Stimulated activated CD4-positive, alpha-beta T cell treated with anti-CD3 and anti-CD28 coated beads, Interleukin-4, amount 100 ng/mL, for 4 hours (primary cell): ENCODE measurements at regions not wholly inside any gene's neighbourhood (a gene's known extent, or its start where the extent isn't known, plus 50 kb on each side); places are given as distances from the start of the nearest gene placed in this dataset.

Source experiments
- DNase-seq, 2 experiments: peaks; one replicate each; pipeline ENCODE4 v3.0.0-alpha.2; 2020

DNA sequence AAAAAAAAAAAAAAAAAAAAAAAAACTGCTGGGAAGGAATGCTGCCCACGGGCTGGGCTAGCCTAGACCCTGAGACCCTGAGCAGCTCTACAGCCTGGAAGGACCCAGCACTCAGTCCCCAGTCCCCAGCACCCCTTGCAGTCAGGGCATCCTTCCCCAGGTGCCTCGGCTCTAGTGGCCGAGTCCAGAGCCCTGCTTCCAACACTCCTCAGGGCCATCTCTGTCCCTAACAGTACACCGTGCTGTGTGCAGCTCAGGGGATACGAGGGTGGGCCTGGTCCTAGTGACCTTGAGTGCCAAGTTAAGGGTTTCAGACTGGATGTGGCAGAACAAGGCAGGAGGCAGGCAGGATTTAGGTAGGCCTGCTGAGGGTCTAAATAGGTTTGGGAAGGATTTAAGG lies 50.2 kb upstream of the LRP8 start:
- no peak for DNase-seq

GRCh38 chr1:53378932-53379661 lies 51.2 kb upstream of the LRP8 start:
- DNase-seq, result no peak

GRCh38 chr1:53379662-53380002 lies 51.8 kb upstream of the LRP8 start:
- no peak for DNase-seq

- no peak for DNase-seq
Observed at GRCh38 chr1:53380296-53380695, 52.4 kb upstream of the LRP8 start.

DNA sequence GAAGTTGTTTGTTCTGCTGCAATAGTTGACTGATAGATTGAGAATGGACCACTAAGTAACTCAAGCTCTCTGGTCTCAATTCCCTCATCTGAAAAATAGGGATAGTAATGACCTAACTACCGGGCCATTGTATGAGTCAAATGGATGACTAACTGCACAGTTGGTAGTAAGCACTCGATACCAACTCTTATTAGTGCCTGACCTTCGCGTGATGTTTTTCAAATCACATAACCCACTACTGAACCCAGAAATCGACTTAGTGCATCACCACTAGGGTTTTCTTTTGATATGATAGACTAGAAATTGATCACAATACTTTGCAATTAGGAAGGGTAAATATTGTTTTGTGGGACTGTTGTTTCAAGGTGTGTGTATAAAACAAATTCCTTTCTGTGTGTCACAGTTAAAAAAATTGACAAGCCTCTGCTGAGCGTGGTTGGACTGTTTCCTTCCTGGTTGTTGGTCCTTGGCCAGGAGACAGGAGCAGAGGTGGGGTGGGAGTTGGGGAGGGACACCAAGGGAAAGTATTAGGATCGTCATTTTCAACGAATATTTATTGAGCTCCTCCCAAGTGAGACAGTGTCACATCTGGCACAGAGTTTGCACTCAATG lies 54.0 kb upstream of the LRP8 start:
- no peak for DNase-seq

- DNase-seq, result no peak
Observed at GRCh38 chr1:53383136-53383870, 55.4 kb upstream of the LRP8 start.

GRCh38 chr1:53384796-53385195 lies 56.9 kb upstream of the LRP8 start:
- no peak for DNase-seq

DNA sequence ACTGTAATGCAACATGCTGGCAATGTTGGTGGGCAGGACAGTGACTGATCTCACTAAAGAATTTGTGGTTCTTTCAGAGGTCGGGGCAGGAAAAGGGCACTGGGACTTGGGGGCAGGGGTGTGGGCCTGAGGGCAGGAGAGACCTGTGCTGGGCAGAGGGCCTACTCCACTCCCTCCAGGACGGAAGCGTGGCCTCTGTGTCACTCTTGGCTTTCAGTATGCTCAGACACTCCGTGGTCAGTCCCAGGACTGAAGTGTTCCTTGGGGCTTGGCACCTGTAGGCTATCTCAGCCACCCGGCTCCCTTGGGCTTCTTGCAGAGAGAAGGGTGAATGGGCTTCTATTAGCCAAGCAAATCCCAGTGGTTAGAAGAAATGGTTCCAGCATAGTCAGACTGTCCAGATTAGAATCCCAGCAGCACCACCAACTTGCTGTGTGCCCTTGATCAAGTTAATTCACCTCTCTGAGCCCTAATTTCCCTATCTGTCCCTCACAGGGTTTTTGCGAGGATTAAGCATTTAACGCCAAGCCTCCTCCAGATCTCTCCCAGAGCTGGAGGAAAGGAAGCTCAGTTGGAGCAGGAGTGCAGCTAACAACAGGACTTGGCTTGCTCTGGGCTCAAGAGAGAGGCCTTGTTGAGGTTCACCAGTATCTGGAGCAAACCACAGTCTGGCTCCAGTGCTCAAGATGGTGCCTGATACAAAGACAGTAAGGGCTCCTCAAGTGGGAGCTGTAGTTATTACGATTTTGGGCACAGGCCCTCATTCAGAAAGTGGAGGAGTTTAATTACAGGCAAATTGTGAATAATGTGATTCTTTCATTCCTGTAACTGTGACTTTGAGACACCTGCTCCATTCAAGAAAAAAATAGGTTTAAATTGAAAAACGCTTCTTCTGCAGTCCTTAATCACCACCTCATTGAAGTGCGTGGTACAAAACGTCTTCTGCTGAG lies 57.7 kb upstream of the LRP8 start:
- no peak for DNase-seq

GRCh38 chr1:53388963-53389362 lies 61.1 kb upstream of the LRP8 start:
- DNase-seq, result no peak

GRCh38 chr1:53390261-53390660 lies 62.4 kb upstream of the LRP8 start:
- DNase-seq, result no peak

DNA sequence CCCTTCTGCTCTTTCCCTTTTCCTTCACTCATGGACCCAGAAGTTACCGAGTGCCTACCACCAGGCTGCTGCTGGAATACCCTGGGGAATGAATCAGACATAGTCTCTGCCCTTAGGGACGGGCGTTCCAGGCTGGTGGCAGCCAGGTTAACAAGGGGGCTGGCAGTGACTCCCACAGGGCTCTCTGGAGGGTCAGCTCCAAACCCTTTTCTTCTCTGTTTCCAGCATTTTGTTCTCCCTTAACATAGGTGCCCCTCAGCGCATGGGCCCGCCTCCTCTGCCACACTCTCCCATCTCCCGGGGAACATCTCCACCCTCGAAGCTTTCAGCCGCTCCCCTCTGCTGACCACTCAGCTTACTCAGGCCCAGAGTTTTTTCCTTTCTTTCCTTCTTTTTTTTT lies 62.9 kb upstream of the LRP8 start:
- no peak for DNase-seq

DNA sequence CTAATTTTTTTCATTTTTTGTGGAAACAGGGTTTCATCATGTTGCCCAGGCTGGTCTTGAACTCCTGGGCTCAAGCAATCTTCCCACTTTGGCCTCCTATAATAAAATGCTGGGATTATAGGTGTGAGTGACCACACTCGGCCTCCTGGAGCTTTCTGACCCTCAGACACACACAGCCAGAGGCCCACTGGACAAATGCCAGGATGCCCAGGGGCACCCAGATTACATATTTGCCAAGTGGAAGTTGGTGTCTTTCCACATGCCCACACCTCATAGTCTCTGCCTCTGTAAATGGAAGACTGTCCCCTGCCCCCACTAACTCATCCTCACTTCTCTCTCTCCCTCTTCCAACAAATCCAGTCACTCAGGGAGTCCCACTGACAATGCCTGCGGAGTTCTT lies 63.4 kb upstream of the LRP8 start:
- DNase-seq, result no peak

DNA sequence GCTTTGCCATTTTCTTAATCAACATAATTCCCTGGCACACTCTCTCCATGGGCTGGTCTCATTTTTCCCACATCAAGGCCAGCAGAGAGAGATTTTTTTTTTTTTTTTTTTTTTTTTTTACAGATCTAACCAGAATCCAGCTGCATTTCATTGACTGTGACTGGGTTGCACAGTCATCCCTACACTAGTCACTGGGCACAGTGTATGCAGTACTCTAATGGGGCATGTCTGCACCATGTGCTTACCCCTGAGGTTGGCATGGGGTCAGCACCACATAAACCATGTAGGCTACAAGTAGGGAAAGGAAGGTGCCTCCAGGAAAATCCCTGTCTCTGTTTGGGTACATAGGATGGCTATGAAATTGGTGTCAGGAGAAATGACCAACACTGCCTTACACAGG lies 64.1 kb upstream of the LRP8 start:
- no peak for DNase-seq

GRCh38 chr1:53392460-53392859 lies 64.6 kb upstream of the LRP8 start:
- DNase-seq, result no peak

DNA sequence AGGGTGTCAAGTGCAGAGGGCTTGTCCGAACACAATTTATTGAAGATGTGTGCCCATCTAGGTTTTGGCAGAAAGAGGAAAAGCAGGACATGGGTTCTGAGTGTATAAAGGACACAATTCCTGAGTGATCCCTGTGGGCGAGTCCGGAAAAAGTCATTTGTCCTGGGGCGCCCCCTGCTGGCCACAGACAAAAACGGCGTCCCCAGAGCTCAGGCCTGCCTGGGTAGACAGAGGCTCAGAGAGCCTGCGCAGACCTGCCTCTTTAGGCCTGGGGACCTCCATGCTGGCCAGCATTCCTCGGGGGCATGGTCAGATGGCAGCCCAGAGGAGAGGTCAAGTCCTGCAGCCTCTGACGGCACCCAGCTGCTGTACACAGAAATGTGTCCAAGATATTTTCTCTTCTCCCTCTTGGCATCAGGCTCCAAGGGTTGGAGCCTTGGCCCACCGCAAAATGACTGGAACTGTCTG lies 65.5 kb upstream of the LRP8 start:
- peak; percentile 51 to 75 for DNase-seq

- DNase-seq, result no peak
Observed at GRCh38 chr1:53394306-53394705, 64.9 kb upstream of the DMRTB1 start.

- no peak for DNase-seq
Observed at GRCh38 chr1:53395671-53396215, 63.5 kb upstream of the DMRTB1 start.

DNA sequence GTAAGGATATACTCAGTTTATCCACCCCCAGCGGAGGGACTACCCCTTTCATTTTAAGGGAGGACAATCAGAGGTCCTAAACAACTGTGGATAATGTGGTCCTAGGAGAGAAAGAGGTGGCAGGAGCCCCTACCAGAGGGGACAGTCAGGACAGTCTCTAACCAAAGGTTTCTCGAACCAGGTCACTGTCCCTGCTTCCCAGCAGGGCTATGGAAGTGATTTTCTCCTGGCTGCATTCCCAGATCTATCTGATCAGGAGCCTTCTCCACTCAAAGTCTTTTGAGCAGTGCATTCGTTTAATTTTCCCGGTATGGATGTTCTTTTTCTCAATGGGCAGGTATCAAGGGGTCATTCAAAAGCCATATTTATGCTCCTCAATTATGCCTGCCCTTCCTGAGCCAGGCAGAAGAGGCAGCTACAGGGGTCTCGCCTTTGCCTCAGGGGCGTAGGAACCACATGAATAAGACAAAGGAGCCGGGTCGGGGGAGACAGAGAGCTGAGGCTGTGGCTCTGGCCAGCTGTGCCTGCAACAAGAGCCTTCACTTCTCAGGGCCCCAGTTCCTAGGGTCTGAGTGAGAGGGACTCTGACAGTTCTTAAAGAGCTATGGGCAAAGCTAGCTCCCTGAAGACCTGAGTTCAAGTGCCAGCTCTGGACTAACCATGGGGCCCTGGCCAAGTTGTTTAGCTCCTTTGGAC lies 62.5 kb upstream of the DMRTB1 start:
- no peak for DNase-seq

- DNase-seq, result no peak
Observed at GRCh38 chr1:53398091-53398490, 61.1 kb upstream of the DMRTB1 start.

GRCh38 chr1:53398576-53399365 lies 60.4 kb upstream of the DMRTB1 start:
- no peak for DNase-seq
